ENCODE measurements at regions not wholly inside any gene's neighbourhood (a gene's known extent, or its start where the extent isn't known, plus 50 kb on each side); places are given as distances from the start of the nearest gene placed in this dataset.

GRCh38 chr3:103002425-103003176 lies 567.8 kb downstream of the ZPLD1 start:
- TF ChIP-seq, protein P1, sequence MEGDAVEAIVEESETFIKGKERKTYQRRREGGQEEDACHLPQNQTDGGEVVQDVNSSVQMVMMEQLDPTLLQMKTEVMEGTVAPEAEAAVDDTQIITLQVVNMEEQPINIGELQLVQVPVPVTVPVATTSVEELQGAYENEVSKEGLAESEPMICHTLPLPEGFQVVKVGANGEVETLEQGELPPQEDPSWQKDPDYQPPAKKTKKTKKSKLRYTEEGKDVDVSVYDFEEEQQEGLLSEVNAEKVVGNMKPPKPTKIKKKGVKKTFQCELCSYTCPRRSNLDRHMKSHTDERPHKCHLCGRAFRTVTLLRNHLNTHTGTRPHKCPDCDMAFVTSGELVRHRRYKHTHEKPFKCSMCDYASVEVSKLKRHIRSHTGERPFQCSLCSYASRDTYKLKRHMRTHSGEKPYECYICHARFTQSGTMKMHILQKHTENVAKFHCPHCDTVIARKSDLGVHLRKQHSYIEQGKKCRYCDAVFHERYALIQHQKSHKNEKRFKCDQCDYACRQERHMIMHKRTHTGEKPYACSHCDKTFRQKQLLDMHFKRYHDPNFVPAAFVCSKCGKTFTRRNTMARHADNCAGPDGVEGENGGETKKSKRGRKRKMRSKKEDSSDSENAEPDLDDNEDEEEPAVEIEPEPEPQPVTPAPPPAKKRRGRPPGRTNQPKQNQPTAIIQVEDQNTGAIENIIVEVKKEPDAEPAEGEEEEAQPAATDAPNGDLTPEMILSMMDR (IDR thresholded peaks at IDR 0.05) = no peak
- TF ChIP-seq POLR2A (IDR thresholded peaks at IDR 0.05) = no peak
